Endothelial cell of umbilical vein (primary cell): ENCODE measurements at regions not wholly inside any gene's neighbourhood (a gene's known extent, or its start where the extent isn't known, plus 50 kb on each side); places are given as distances from the start of the nearest gene placed in this dataset.

Experiments
- BruUV-seq: library from RNA; stranded (reverse); fragments of 400-500 nt; replicated peaks from 2 replicates; lab custom pipeline; 2021; lab: Mats Ljungman, UMichigan
- CTCF ChIA-PET: fragments of 300-600, 350-600 bp; sonication (Branson Sonifier 250); formaldehyde crosslinking; loops from one replicate; lab custom pipeline; 2021; ENCODE audit warnings: antibody characterized with exemption, inconsistent platforms; lab: Charles Lee
- POLR2A ChIA-PET: fragments of 300-600, 350-600 bp; sonication (Branson Sonifier 250); formaldehyde crosslinking; loops from one replicate; lab custom pipeline; 2021; ENCODE audit warnings: antibody characterized with exemption, inconsistent platforms; lab: Charles Lee
- DNase-seq: peaks from one replicate; pipeline ENCODE4 v3.0.0-alpha.2; 2011; ENCODE audit warnings: low read depth, low spot score
- FAIRE-seq: peaks from 2 replicates; lab custom pipeline; 2011; peaks lifted over from hg19 to GRCh38; lab: Jason Lieb, UNC
- H2AFZ ChIP-seq: 2 replicates; pipeline ENCODE4 v1.6.0; 2012; ENCODE audit warnings: low read depth, low read length, control low read depth, inconsistent platforms
- H3K27ac ChIP-seq: 2 replicates; pipeline ENCODE4 v1.5.1; 2011; ENCODE audit warnings: low read depth, mild to moderate bottlenecking, control low read depth, low read length, moderate library complexity; ENCODE audit not compliant: insufficient read depth
- H3K27me3 ChIP-seq, 2 experiments: 2 replicates each; pipeline versions ENCODE4 v1.6.0 to v1.6.1; 2011; ENCODE audit warnings: low read length in 2 of 2, mixed read lengths in 1 of 2; ENCODE audit not compliant: control insufficient read depth in 2 of 2, insufficient read depth in 2 of 2
- H3K36me3 ChIP-seq, 2 experiments: 2 replicates in 1 of 2; 3 replicates in 1 of 2; pipeline ENCODE4 v1.5.1; 2011; ENCODE audit warnings: low read length in 2 of 2, mild to moderate bottlenecking in 1 of 2, moderate library complexity in 1 of 2; ENCODE audit not compliant: control insufficient read depth in 2 of 2, insufficient read depth in 2 of 2; ENCODE audit errors: extremely low read depth in 1 of 2
- H3K4me1 ChIP-seq: 3 replicates; pipeline ENCODE4 v1.5.1; 2011; ENCODE audit warnings: mild to moderate bottlenecking, low read length; ENCODE audit not compliant: control insufficient read depth, insufficient read depth; ENCODE audit errors: extremely low read depth
- H3K4me2 ChIP-seq: 2 replicates; pipeline ENCODE4 v1.6.1; 2011; ENCODE audit warnings: low read length, control low read depth, mixed read lengths; ENCODE audit not compliant: insufficient read depth
- H3K4me3 ChIP-seq, 3 experiments: fragments of 200-600 bp in 1 of 3; sonication (generic), shearing (Covaris generic) in 1 of 3; replicated peaks in 1 of 3; 2 replicates each; pipeline ENCODE4 v1.5.1; 2011 to 2016; ENCODE audit warnings: control low read depth in 3 of 3, low read length in 3 of 3, mild to moderate bottlenecking in 2 of 3, inconsistent platforms in 1 of 3, low read depth in 1 of 3, moderate library complexity in 1 of 3; ENCODE audit not compliant: insufficient read depth in 1 of 3
- H3K79me2 ChIP-seq: 2 replicates; pipeline ENCODE4 v1.6.0; 2012; ENCODE audit warnings: low read length, inconsistent platforms; ENCODE audit not compliant: control insufficient read depth, insufficient read depth
- H3K9ac ChIP-seq: replicated peaks from 2 replicates; pipeline ENCODE3; 2011; ENCODE audit warnings: low read length, control low read depth; ENCODE audit not compliant: insufficient read depth; ENCODE audit errors: extremely low read depth
- H3K9me1 ChIP-seq: replicated peaks from 3 replicates; pipeline ENCODE4 v1.6.0; 2011; ENCODE audit warnings: mild to moderate bottlenecking, low read length; ENCODE audit not compliant: control insufficient read depth, insufficient read depth; ENCODE audit errors: extremely low read depth
- H3K9me3 ChIP-seq: replicated peaks from 2 replicates; pipeline ENCODE4 v1.5.1; 2012; ENCODE audit warnings: low read length, inconsistent platforms; ENCODE audit not compliant: control insufficient read depth, insufficient read depth
- H4K20me1 ChIP-seq: replicated peaks from 2 replicates; pipeline ENCODE3; 2011; ENCODE audit warnings: mild to moderate bottlenecking, low read length; ENCODE audit not compliant: control insufficient read depth, insufficient read depth; ENCODE audit errors: extremely low read depth
- CTCF ChIP-seq, 2 donors: IDR thresholded peaks; 1 replicate in 1 of 2; 2 replicates in 1 of 2; pipeline ENCODE4 v1.5.1; 2011; ENCODE audit warnings: low read length in 2 of 2, mild to moderate bottlenecking in 2 of 2, moderate library complexity in 2 of 2, control low read depth in 1 of 2, inconsistent platforms in 1 of 2, low read depth in 1 of 2; ENCODE audit not compliant: insufficient read depth in 1 of 2; ENCODE audit errors: extremely low read depth in 1 of 2
- EZH2 ChIP-seq: IDR thresholded peaks from 2 replicates; pipeline ENCODE4 v1.6.1; 2012; ENCODE audit warnings: borderline replicate concordance, low read depth, mild to moderate bottlenecking, moderate library complexity, low read length, inconsistent platforms; ENCODE audit not compliant: severe bottlenecking
- FOS ChIP-seq: IDR thresholded peaks from 2 replicates; pipeline ENCODE4 v1.6.1; 2011; ENCODE audit warnings: mild to moderate bottlenecking, low read length, moderate library complexity, borderline replicate concordance; ENCODE audit not compliant: insufficient read depth
- GATA2 ChIP-seq: IDR thresholded peaks from 2 replicates; pipeline ENCODE4 v1.7.0; 2011; ENCODE audit warnings: low read depth, mild to moderate bottlenecking, moderate library complexity, mixed read lengths, low read length; ENCODE audit not compliant: insufficient read length, insufficient read depth
- JUN ChIP-seq: IDR thresholded peaks from 2 replicates; pipeline ENCODE4 v1.6.1; 2011; ENCODE audit warnings: borderline replicate concordance, low read depth; ENCODE audit not compliant: insufficient read length, insufficient read depth
- MAX ChIP-seq: IDR thresholded peaks from 2 replicates; pipeline ENCODE4 v1.6.1; 2011; ENCODE audit not compliant: insufficient read depth, insufficient read length
- MYC ChIP-seq: IDR thresholded peaks from one replicate; pipeline ENCODE4 v1.6.1; 2011; ENCODE audit warnings: mild to moderate bottlenecking, low read depth, low read length
- POLR2A ChIP-seq: IDR thresholded peaks from 2 replicates; pipeline ENCODE4 v1.6.1; 2012; ENCODE audit warnings: low read depth, mild to moderate bottlenecking, control low read depth, low read length
- POLR2AphosphoS5 ChIP-seq: IDR thresholded peaks from 2 replicates; pipeline ENCODE4 v1.6.1; 2012; ENCODE audit warnings: low read depth, mild to moderate bottlenecking, control low read depth, low read length, moderate library complexity; ENCODE audit not compliant: insufficient read depth
- dilution Hi-C: fragments of 300-500 bp; cut with MboI; formaldehyde crosslinking; loops from one replicate; pipeline ENCODE4 v1.15.0; 2019; ENCODE audit warnings: low sequenced_read_pairs; ENCODE audit not compliant: extremely low pct_ligation_motif_present
- intact Hi-C: fragments of 100-400 bp; cut with micrococcal nuclease; formaldehyde crosslinking; loops from one replicate; pipeline ENCODE4 v1.10.0; 2022

DNA sequence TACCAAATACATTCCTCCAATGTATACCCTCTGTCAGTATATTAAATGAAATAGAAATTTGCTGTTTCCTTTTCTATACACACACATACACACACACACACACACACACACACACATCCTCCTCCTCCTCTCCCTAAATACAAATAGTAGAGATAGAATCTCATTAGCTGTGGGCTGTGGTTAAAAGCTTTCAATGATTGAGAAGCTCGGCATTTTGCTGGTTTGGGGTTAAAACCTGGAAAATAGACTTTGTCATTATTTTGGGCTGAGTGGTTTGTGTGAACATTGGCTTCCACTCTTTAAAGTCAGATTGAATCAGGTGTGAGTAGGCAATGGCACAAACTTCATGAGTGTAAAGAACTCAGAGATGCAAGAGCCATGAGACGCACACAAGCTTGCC, 596.0 kb downstream of the XPNPEP1 start:
- peaks cover 5% of the 10 kb centered on the region for H3K9me3 ChIP-seq
- intact Hi-C loops: no loop called here
- no peak for DNase-seq
- H3K4me2 ChIP-seq: no peak overlapping the region
- no peaks in the 10 kb centered on the region for H3K36me3 ChIP-seq
- no peak overlapping the region for H3K4me3 ChIP-seq
- BruUV-seq: no TSS peak
- H3K79me2 ChIP-seq: no peaks in the 10 kb centered on the region
- ChIA-PET POLR2A (no interaction called here), CTCF (no interaction called here)
- H3K9ac ChIP-seq: no peak overlapping the region
- H3K9me1 ChIP-seq: no peaks in the 10 kb centered on the region
- TF ChIP-seq MAX (no peak), POLR2AphosphoS5 (no peak), EZH2 (no peak), CTCF (IDR thresholded peaks at IDR 0.05; ENCODE audit: extremely low read depth in 1 of 2, insufficient read depth in 1 of 2, low read depth in 1 of 2, low read length in 2 of 2) (no peak), FOS (no peak), POLR2A (no peak), GATA2 (no peak), MYC (no peak), JUN (no peak)
- FAIRE-seq: no peak
- dilution Hi-C loops: no loop called here
- H4K20me1 ChIP-seq: no peaks in the 10 kb centered on the region
- H3K27ac ChIP-seq: no peak overlapping the region
- no peaks in the 10 kb centered on the region for H3K4me1 ChIP-seq
- H2AFZ ChIP-seq: no peak overlapping the region
- H3K27me3 ChIP-seq: no peaks in the 10 kb centered on the region
